ENCODE measurements at regions not wholly inside any gene's neighbourhood (a gene's known extent, or its start where the extent isn't known, plus 50 kb on each side); places are given as distances from the start of the nearest gene placed in this dataset.

- no peaks in the 10 kb centered on the region for H3K9me3 ChIP-seq (ENCODE audit: low read length)
- no peak overlapping the region for H3K27ac ChIP-seq (ENCODE audit: low read length)
- H3K4me2 ChIP-seq (ENCODE audit: low read length) = no peak overlapping the region
- H3K79me2 ChIP-seq (replicated peaks; ENCODE audit: insufficient read depth, low read length) = no peaks in the 10 kb centered on the region
- H3K4me3 ChIP-seq (ENCODE audit: low read length) = no peak overlapping the region
- no peak overlapping the region for H3K9ac ChIP-seq (ENCODE audit: low read length)
- no peaks in the 10 kb centered on the region for H3F3A ChIP-seq (ENCODE audit: insufficient read depth, low read length, poor library complexity, severe bottlenecking)
- H3K9me2 ChIP-seq (ENCODE audit: insufficient read depth, low read length) = no peaks in the 10 kb centered on the region
- H4K20me1 ChIP-seq (ENCODE audit: insufficient read depth) = no peaks in the 10 kb centered on the region
- H2AFZ ChIP-seq (ENCODE audit: low read depth, low read length) = no peak overlapping the region
- TF ChIP-seq MXI1 (conservative IDR thresholded peaks at IDR 0.05; ENCODE audit: poor library complexity, severe bottlenecking) (no peak), EZH2 (IDR thresholded peaks at IDR 0.05; ENCODE audit: borderline replicate concordance, insufficient read depth, low read length, poor library complexity, severe bottlenecking) (no peak), POLR2AphosphoS5 (IDR thresholded peaks at IDR 0.05) (no peak), EP300 (conservative IDR thresholded peaks at IDR 0.05; ENCODE audit: poor library complexity, severe bottlenecking) (no peak), TAF1 (IDR thresholded peaks at IDR 0.05; ENCODE audit: low read depth) (no peak), CTCF (IDR thresholded peaks at IDR 0.05; ENCODE audit: poor library complexity, severe bottlenecking) (no peak), SMC3 (conservative IDR thresholded peaks at IDR 0.05; ENCODE audit: poor library complexity) (no peak), REST (IDR thresholded peaks at IDR 0.05; ENCODE audit: borderline replicate concordance) (no peak), RAD21 (conservative IDR thresholded peaks at IDR 0.05) (no peak)
- H3K27me3 ChIP-seq (ENCODE audit: insufficient read depth, low read depth, low read length) = no peaks in the 10 kb centered on the region
- H3K36me3 ChIP-seq (ENCODE audit: insufficient read depth, low read length) = no peaks in the 10 kb centered on the region
Observed at GRCh38 chr18:78737006-78737915, 242.4 kb upstream of the SALL3 start.

GRCh38 chr18:78738076-78738690 lies 241.4 kb upstream of the SALL3 start:
- Histone ChIP-seq H3K4me2 (ENCODE audit: low read length) (no peak overlapping the region), H3K36me3 (ENCODE audit: insufficient read depth, low read length) (no peaks in the 10 kb centered on the region), H3K9me3 (ENCODE audit: low read length) (no peaks in the 10 kb centered on the region), H3F3A (ENCODE audit: insufficient read depth, low read length, poor library complexity, severe bottlenecking) (no peaks in the 10 kb centered on the region), H3K79me2 (replicated peaks; ENCODE audit: insufficient read depth, low read length) (no peaks in the 10 kb centered on the region), H3K9me2 (ENCODE audit: insufficient read depth, low read length) (no peaks in the 10 kb centered on the region), H3K9ac (ENCODE audit: low read length) (no peak overlapping the region), H2AFZ (ENCODE audit: low read depth, low read length) (no peak overlapping the region), H3K4me3 (ENCODE audit: low read length) (no peak overlapping the region), H4K20me1 (ENCODE audit: insufficient read depth) (no peaks in the 10 kb centered on the region), H3K27me3 (ENCODE audit: insufficient read depth, low read depth, low read length) (no peaks in the 10 kb centered on the region), H3K27ac (ENCODE audit: low read length) (no peak overlapping the region)
- no peak for TF ChIP-seq RAD21 (conservative IDR thresholded peaks at IDR 0.05)
- TF ChIP-seq EP300 (conservative IDR thresholded peaks at IDR 0.05; ENCODE audit: poor library complexity, severe bottlenecking) = no peak
- TF ChIP-seq CTCF (IDR thresholded peaks at IDR 0.05; ENCODE audit: poor library complexity, severe bottlenecking) = no peak
- TF ChIP-seq REST (IDR thresholded peaks at IDR 0.05; ENCODE audit: borderline replicate concordance) = no peak
- TF ChIP-seq MXI1 (conservative IDR thresholded peaks at IDR 0.05; ENCODE audit: poor library complexity, severe bottlenecking) = no peak
- TF ChIP-seq TAF1 (IDR thresholded peaks at IDR 0.05; ENCODE audit: low read depth) = no peak
- no peak for TF ChIP-seq POLR2AphosphoS5 (IDR thresholded peaks at IDR 0.05)
- no peak for TF ChIP-seq EZH2 (IDR thresholded peaks at IDR 0.05; ENCODE audit: borderline replicate concordance, insufficient read depth, low read length, poor library complexity, severe bottlenecking)
- no peak for TF ChIP-seq SMC3 (conservative IDR thresholded peaks at IDR 0.05; ENCODE audit: poor library complexity)
